GM12891 (cell line): ENCODE measurements at regions not wholly inside any gene's neighbourhood (a gene's known extent, or its start where the extent isn't known, plus 50 kb on each side); places are given as distances from the start of the nearest gene placed in this dataset.
A peak's percentile ranks its signal among the peaks of the same experiment; 100 is the strongest.

ENCODE experiments used
- PAX5 ChIP-seq: IDR thresholded peaks from 2 replicates; pipeline ENCODE4 v1.6.1; 2011; ENCODE audit warnings: low read length, moderate library complexity, mild to moderate bottlenecking; ENCODE audit not compliant: insufficient read depth, severe bottlenecking
- POLR2A ChIP-seq: IDR thresholded peaks from 2 replicates; pipeline ENCODE4 v1.6.1; 2011; ENCODE audit warnings: low read depth, low read length, control low read depth
- POLR2AphosphoS5 ChIP-seq: IDR thresholded peaks from 2 replicates; pipeline ENCODE4 v1.6.1; 2011; ENCODE audit warnings: low read depth, low read length, control low read depth
- POU2F2 ChIP-seq: IDR thresholded peaks from 2 replicates; pipeline ENCODE4 v1.6.1; 2011; ENCODE audit warnings: low read depth, mild to moderate bottlenecking, control low read depth, low read length, moderate library complexity
- SPI1 ChIP-seq: IDR thresholded peaks from 2 replicates; pipeline ENCODE4 v1.6.1; 2011; ENCODE audit warnings: low read depth, low read length, control low read depth
- TAF1 ChIP-seq: IDR thresholded peaks from 2 replicates; pipeline ENCODE4 v1.6.1; 2011; ENCODE audit warnings: low read depth, low read length, control low read depth

GRCh38 chr6:15017261-15017660 is 228.6 kb upstream of the JARID2 start:
- TF ChIP-seq POLR2A (no peak), TAF1 (no peak), POLR2AphosphoS5 (no peak), POU2F2 (no peak), PAX5 (no peak), SPI1 (peak; percentile 16; the same call in 1 of the 2 replicates)
